ENCODE measurements at regions not wholly inside any gene's neighbourhood (a gene's known extent, or its start where the extent isn't known, plus 50 kb on each side); places are given as distances from the start of the nearest gene placed in this dataset.
"Not testable (repeated sequence)": the region's sequence is repeated elsewhere in the genome, so short reads cannot be mapped to it uniquely, and the experiment has no call there.

DNA sequence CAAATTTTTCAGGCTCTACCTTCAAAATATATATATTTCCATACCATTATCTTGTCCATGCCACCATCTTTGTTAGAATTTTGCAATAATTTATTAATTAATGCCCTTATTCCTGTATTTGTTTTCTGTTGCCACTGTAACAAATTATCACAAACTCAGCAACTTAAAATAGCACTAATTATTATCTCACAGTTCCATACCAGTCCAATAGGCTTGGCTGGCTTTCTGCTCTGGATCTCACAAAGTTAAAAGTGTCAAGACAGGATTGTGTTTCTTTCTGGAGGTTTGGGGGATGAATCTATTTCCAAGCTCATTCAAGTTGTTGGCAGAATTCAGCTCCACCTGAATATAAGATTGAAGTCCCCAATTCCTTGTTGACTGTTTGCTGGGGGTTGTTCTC is 58.6 kb upstream of the SLC38A4 start:
- no peak for DNase-seq (ENCODE audit: low read depth)

DNA sequence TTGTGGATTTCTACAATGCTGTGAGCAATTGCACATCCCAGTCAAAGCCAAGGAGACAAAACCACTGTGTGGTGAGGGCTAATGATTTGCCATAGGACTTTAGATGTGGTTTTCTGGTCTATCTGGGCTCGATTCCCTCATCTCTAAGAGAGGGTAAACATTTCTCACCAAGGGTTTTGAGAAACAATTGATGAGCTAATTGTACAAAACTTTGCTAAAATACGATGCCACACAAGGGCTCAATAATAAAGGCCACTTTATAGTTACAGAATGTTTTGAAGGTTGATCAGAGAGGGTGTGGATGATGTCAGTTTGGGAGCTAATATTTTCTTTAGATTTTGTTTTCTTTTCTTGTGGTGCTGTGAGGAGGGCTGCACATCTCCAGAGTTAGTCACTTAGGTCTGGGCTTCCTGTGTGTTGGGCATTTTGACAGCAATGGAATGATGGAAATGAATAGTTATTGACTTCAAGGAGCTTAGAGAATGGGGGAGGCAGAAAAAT is 60.8 kb upstream of the SLC38A4 start:
- no peak for DNase-seq (ENCODE audit: low read depth)

DNA sequence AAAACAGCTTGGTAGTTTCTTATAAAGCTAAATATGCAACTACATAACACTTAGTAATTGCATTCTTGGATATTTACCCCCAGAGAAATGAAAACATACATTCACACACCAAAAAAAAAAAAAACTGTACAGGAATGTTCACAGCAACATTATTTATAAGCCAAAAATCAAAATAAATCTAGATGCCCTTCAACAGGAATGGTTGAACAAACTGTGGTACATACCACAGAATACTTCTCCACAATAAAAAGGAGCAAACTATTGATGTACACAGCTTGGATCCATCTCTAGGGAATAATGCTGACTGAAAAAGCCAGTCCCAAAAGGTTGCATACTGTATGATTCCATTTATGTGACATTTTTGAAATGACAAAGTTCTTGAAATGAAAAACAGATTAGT is 62.1 kb upstream of the SLC38A4 start:
- no peak for DNase-seq (ENCODE audit: low read depth)

- DNase-seq (ENCODE audit: low read depth), result no peak
Measured at GRCh38 chr12:46888568-46888967, 62.8 kb upstream of the SLC38A4 start.

DNA sequence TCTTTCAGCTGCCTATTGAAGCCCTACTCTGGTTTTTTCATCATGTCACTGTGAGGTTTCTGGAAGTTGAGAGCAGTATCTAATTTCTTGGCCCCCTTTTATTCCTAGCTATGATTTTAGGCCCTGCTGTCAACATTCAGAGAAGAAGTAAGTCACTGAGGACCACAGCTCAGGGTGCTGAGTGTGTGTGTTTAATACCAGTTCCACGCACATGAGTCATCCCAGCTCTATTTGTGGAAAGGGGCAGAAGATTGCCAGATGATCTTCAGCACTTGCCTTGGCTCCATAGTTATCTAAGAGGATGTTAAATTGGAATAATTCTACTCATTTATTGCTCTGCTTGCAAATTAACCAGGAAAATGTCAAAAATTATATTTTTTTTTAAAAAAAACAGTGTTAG is 65.5 kb upstream of the SLC38A4 start:
- no peak for DNase-seq (ENCODE audit: low read depth)

DNA sequence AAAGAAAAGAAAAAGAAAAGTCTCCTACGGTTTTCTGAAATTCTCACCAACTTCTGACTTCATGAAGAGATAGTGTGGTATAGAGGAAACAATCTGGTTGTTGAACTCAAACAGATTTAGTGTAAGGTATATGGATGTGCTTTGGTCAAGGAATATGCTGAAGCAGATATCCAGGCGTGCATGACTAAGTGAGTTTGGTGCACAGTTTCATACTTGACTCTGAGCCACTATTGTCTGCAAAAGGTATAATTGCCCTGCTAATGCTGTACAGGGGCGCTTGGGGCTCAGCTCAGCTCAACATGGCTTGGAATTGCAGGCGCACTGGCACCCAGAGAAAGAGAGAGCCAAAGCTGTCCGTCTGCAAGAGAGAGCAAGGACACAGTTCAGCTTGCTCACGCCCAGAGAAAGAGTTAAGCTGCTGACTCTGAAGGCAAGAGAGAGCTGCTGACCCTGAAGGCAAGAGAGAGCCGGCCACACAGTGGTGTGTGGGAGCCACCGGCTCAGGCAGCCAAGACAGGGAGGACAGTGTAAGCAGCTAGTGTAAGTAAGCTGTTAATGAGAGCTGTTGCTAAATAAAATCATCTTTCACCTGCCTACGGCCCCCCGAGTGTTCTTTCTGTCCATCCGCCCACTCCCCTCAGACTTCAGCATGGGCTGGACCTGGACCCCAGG is 66.4 kb upstream of the SLC38A4 start:
- DNase-seq (ENCODE audit: low read depth), result no peak

- no peak for DNase-seq (ENCODE audit: low read depth)
Measured at GRCh38 chr12:46892887-46893286, 67.1 kb upstream of the SLC38A4 start.

DNA sequence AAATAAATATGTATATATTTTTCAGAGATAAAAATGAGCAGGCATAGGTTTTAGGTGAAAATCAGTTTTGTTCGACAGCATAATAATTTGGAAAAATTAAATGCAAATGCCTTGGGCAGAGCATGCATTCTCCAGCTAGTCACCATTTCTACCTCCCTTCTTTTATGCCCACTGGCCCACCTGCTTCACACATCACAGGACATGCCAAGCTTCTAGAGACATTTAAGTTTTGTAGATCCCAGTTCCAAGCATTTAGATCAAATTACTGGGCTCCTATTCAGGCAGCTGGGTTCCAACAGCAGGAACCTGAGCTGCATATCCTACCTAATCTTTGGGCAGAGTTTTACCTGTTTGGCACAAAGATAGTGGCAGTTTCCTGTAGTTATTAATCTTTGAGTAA is 67.6 kb upstream of the SLC38A4 start:
- no peak for DNase-seq (ENCODE audit: low read depth)

DNA sequence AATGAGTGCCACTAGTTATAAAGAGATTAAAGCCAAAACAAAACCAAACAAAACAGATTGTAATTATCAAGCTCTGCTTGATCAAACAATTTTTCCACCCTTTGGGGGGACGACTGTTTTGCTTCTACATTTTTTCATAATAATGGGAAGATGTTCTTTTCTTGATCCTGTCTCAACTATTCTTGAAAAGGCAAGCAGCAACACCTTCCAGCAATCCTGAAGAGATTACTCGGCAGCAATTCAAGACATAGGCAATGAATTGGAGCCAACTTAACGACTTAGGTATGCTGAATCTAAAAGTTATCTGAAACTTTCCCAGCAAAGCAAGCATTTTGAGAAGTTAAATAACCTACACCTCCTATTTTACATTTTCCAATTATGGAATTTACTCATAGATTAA is 69.9 kb upstream of the SLC38A4 start:
- DNase-seq (ENCODE audit: low read depth), result no peak

GRCh38 chr12:46896680-46897079 is 70.9 kb upstream of the SLC38A4 start:
- DNase-seq (ENCODE audit: low read depth), result no peak

GRCh38 chr12:46898152-46898931 is 72.5 kb upstream of the SLC38A4 start:
- DNase-seq (ENCODE audit: low read depth), result no peak

- no peak for DNase-seq (ENCODE audit: low read depth)
Measured at GRCh38 chr12:46898989-46899388, 73.2 kb upstream of the SLC38A4 start.

DNA sequence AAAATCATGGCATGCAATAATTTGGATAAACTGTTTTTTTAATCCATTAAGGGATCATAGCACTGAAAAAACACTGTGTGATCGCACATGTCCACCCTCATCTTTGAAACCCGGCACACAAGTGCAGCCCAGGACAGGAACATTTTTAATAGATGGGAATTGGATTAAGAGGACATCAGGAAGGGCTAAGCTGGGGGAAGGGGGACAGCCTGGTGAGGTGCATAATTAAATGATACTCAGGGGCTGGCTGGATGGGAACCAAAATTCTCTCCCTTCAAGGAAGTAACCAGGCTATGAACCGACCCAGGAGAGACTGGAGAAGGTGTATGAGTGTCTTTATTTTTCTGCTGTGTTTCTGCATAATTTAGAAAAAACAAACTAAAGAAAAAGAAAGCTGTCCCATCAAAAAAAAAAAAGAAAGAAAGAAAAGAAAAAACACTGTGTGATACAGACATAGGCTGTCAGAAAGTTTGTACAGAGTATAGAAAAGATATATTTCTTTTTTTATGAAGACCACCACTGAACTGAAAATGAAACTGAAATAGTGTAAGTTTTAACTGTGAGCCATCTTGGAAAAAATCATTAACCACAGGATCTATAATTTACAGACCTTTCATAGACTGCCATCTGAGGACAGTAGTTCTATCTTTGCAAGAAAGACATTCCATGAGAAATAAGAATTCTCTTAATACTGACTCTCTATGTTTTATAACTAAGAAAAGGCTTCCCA is 75.1 kb upstream of the SLC38A4 start:
- no peak for DNase-seq (ENCODE audit: low read depth)

- no peak for DNase-seq (ENCODE audit: low read depth)
Measured at GRCh38 chr12:46901464-46902205, 75.8 kb upstream of the SLC38A4 start.

- DNase-seq (ENCODE audit: low read depth), result no peak
Measured at GRCh38 chr12:46903058-46903457, 77.3 kb upstream of the SLC38A4 start.

- DNase-seq (ENCODE audit: low read depth), result no peak
Measured at GRCh38 chr12:46904406-46905238, 78.8 kb upstream of the SLC38A4 start.

- DNase-seq (ENCODE audit: low read depth), result not testable (repeated sequence)
Measured at GRCh38 chr12:46905239-46905627, 79.4 kb upstream of the SLC38A4 start.

DNA sequence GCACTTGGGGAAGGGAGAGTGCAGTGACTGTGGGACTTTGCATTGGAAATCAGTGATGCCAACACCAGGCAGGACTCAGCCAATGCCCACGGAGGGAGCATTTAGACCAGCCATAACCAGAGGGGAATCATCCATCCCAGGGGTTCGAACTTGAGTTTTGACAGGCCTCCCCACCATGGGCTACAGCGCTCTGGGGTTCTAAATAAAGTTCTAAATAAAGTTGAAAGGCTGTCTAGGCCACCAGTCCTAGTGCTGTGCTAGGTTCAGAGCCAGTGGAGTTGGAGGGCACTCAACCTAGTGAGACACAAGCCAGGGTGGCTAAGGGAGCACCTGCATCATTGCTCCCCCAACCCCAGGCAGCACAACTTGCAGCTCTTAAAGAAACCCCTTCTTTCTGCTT is 82.0 kb upstream of the SLC38A4 start:
- DNase-seq (ENCODE audit: low read depth), result no peak

GRCh38 chr12:46908236-46908935 is 82.6 kb upstream of the SLC38A4 start:
- DNase-seq (ENCODE audit: low read depth), result no peak

DNA sequence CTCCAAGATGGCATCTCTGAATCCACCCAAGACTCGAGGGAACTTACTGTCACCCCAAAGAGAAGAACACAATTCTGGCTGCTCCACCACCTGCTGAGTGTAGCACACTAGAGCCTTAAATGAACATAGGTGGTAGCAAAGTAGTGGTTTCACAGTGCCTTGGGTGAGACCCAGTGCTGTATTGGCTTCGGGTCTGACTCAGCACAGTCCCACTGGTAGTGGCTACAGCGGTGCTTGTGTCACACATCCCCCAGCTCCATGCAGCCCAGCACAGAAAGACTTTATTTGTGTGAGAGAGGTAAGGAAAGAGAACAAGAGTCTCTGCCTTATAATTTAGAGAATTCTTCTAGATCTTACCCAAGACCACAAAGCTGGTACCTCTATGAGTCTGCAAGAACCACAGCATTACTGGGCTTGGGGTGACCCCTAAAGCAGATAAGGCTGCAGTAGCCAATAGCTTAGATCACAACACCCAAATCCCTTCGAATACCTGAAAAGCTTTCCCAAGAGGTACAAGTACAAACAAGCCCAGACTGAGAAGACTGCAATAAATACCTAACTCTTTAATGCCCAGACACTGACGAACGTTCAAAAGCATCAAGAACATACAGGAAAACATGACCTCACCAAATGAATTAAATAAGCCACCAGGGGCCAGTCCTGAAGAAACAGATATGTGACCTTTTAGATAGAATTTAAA is 83.3 kb upstream of the SLC38A4 start:
- DNase-seq (ENCODE audit: low read depth), result no peak
